Lower leg skin (tissue), 3 donors: ENCODE measurements at regions not wholly inside any gene's neighbourhood (a gene's known extent, or its start where the extent isn't known, plus 50 kb on each side); places are given as distances from the start of the nearest gene placed in this dataset.

ENCODE experiments used
- POLR2A ChIP-seq, 2 donors: fragments of 450-650 bp; IDR thresholded peaks; one replicate each; pipeline ENCODE4 v1.6.1; 2016 to 2017; ENCODE audit warnings: antibody characterized with exemption in 2 of 2, mild to moderate bottlenecking in 1 of 2, moderate library complexity in 1 of 2
- TF ChIP-seq, protein P1 (sequence below), 3 donors: fragments of 450-650 bp; IDR thresholded peaks; one replicate each; pipeline ENCODE4 v1.5.1; 2016; ENCODE audit warnings: antibody characterized with exemption in 3 of 3, mild to moderate bottlenecking in 3 of 3, moderate library complexity in 2 of 3

DNA sequence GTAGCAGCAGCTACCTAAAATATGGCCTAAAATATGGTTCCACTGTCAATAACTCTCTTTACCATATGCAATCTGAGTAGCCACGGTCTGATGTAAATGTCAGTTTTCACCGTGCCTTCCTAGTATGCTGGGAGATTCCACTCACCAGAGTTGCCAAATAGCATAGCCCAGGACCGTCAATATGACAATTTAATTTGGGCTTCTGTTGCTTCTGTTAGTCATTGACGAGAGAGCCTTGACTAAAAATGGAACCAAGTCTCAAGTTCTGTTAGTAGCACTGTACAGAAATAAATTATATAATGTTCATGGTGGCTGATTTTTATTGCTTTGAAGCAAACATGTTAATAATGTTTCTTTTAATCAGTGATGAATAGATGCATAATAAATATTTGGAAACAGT, 348.4 kb downstream of the BCAT1 start:
- TF ChIP-seq, protein P1, sequence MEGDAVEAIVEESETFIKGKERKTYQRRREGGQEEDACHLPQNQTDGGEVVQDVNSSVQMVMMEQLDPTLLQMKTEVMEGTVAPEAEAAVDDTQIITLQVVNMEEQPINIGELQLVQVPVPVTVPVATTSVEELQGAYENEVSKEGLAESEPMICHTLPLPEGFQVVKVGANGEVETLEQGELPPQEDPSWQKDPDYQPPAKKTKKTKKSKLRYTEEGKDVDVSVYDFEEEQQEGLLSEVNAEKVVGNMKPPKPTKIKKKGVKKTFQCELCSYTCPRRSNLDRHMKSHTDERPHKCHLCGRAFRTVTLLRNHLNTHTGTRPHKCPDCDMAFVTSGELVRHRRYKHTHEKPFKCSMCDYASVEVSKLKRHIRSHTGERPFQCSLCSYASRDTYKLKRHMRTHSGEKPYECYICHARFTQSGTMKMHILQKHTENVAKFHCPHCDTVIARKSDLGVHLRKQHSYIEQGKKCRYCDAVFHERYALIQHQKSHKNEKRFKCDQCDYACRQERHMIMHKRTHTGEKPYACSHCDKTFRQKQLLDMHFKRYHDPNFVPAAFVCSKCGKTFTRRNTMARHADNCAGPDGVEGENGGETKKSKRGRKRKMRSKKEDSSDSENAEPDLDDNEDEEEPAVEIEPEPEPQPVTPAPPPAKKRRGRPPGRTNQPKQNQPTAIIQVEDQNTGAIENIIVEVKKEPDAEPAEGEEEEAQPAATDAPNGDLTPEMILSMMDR (IDR thresholded peaks at IDR 0.05) = no peak
- no peak for TF ChIP-seq POLR2A (IDR thresholded peaks at IDR 0.05)
